ENCODE measurements at regions not wholly inside any gene's neighbourhood (a gene's known extent, or its start where the extent isn't known, plus 50 kb on each side); places are given as distances from the start of the nearest gene placed in this dataset.

- no peak for TF ChIP-seq NKRF (conservative IDR thresholded peaks at IDR 0.05)
- peak in 1 of 2 experiments; percentile 18; a peak in 1 of 4 replicates for TF ChIP-seq ETV6 (conservative IDR thresholded peaks at IDR 0.05 in 1 of 2, IDR thresholded peaks at IDR 0.05 in 1 of 2; ENCODE audit: borderline replicate concordance in 1 of 2, low read depth in 1 of 2)
- TF ChIP-seq RELB (IDR thresholded peaks at IDR 0.05; ENCODE audit: low read depth), result peak; percentile 23; the same call in 1 of the 2 replicates
- no peak for TF ChIP-seq FOXK2 (IDR thresholded peaks at IDR 0.05)
- no peak for TF ChIP-seq KAT2A (conservative IDR thresholded peaks at IDR 0.05; ENCODE audit: control insufficient read depth, low read depth, low read length)
- no peak for TF ChIP-seq MYB (IDR thresholded peaks at IDR 0.05; ENCODE audit: borderline replicate concordance, low read depth, low read length)
- no peak for TF ChIP-seq MEF2A (IDR thresholded peaks at IDR 0.05; ENCODE audit: insufficient read depth, low read depth, low read length)
- no peak for TF ChIP-seq SMARCA5 (IDR thresholded peaks at IDR 0.05)
- no peak for TF ChIP-seq SRF (IDR thresholded peaks at IDR 0.05; ENCODE audit: low read depth in 2 of 2, low read length in 2 of 2)
- TF ChIP-seq EP300 (IDR thresholded peaks at IDR 0.05; ENCODE audit: borderline replicate concordance in 1 of 2, control insufficient read depth in 1 of 2, low read depth in 2 of 2, low read length in 2 of 2), result no peak
- TF ChIP-seq IKZF1 (conservative IDR thresholded peaks at IDR 0.05), result 0 out of 2 replicates have a peak, but pooled peaks have one; percentile 39
- no peak for TF ChIP-seq NR2F1 (conservative IDR thresholded peaks at IDR 0.05)
- TF ChIP-seq RUNX3 (IDR thresholded peaks at IDR 0.05; ENCODE audit: low read length), result 0 out of 2 replicates have a peak, but pooled peaks have one; percentile 26
- no peak for TF ChIP-seq RBBP5 (conservative IDR thresholded peaks at IDR 0.05)
- TF ChIP-seq CHD1 (IDR thresholded peaks at IDR 0.05; ENCODE audit: low read depth, low read length), result no peak
- TF ChIP-seq DPF2 (IDR thresholded peaks at IDR 0.05), result no peak
- no peak for TF ChIP-seq SP1 (IDR thresholded peaks at IDR 0.05; ENCODE audit: low read depth, low read length)
- TF ChIP-seq BRCA1 (IDR thresholded peaks at IDR 0.05; ENCODE audit: low read depth, low read length), result no peak
- no peak for TF ChIP-seq EZH2 (IDR thresholded peaks at IDR 0.05; ENCODE audit: borderline replicate concordance, control insufficient read depth, low read depth, low read length)
Observed at GRCh38 chr10:110421512-110422138, 76.1 kb upstream of the DUSP5 start (continued).
